ENCODE measurements at regions not wholly inside any gene's neighbourhood (a gene's known extent, or its start where the extent isn't known, plus 50 kb on each side); places are given as distances from the start of the nearest gene placed in this dataset.

GRCh38 chr3:104745313-104745712 is 621.4 kb upstream of the ALCAM start:
- TF ChIP-seq CTCF (IDR thresholded peaks at IDR 0.05): no peak
- TF ChIP-seq POLR2A (IDR thresholded peaks at IDR 0.05): no peak
